ENCODE measurements at regions not wholly inside any gene's neighbourhood (a gene's known extent, or its start where the extent isn't known, plus 50 kb on each side); places are given as distances from the start of the nearest gene placed in this dataset.
"Not testable (repeated sequence)": the region's sequence is repeated elsewhere in the genome, so short reads cannot be mapped to it uniquely, and the experiment has no call there.

DNA sequence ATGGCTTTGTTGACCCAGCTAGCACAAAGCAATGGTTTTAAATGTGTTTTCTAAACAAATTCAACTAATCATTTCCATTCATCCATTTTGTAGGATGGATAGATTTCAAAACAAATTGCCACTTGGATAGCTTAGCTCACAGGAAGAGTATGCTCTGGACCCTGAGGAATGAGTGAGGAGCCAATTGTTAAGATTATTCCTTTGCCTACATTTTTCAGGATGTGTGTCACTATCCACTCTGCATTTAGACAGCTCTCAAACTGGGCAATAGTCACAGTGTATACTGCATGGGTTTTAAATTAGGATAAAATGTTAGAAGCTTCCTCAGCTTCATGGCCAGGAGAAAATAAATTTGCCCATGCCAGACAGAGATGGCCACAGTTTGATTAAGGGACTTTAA, 605.6 kb upstream of the TEX47 start:
- DNase-seq: no peak

DNA sequence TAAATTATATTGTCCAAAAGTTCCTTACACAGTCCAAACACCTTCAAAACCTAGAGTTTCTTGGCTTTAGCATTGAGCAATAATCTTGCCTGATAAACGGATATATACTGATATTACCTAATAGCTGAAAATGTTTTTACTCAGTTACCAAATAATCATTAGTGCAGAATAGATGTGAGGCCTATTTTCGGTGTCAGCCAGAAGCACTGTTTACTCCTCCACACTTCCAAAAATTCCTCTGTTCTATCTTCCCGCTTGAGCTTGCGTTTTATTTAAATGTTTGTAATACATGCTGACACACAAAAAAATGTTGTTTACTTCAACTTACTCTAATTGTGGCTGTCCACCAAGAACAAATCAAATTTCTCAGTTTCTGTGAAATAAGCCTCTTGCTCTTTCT, 606.2 kb upstream of the TEX47 start:
- DNase-seq: no peak

DNA sequence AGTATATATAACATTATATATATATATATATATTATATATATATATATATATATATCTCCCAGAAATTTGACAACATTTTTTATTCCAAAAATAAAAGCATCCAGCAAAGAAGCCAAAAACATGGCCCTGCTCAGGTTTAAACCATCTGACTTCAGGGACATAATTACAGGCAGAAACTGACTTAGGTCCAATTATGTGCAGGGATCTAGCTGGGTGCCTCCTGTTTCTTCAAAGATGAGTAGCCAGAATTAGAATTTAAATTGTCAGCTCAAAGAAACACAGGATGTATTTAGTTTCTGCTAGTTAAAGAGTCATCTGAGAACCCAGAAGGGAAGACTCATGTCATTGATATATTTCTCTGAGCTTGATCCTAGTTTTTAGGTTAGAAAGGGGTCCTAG, 656.4 kb upstream of the TEX47 start:
- no peak for DNase-seq

- DNase-seq: no peak
Observed at GRCh38 chr7:89456556-89456955, 661.0 kb upstream of the TEX47 start.

- no peak for DNase-seq
Observed at GRCh38 chr7:89458114-89458513, 662.6 kb upstream of the TEX47 start.

DNA sequence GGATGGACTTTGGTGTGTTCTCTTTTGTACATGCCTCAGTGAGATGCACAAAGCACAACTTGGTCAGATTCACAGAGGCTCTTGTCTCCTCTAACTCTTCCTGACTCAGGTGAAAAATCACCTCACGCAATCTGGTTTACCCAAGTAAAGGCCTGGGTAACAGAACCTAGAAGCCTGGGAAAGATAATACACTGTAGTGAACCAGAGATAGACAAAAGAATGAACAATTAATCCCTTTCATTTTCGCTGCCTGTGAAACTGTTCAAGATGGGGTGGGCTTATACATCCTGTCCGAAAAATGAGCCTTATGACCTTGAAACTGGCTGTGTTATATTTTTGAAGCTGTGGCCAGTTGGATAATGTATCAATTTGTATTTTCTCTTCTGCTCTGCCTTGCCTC, 678.9 kb upstream of the TEX47 start:
- DNase-seq: no peak

GRCh38 chr7:89477991-89478390, 676.3 kb upstream of the STEAP1 start:
- DNase-seq: no peak

- DNase-seq: no peak
Observed at GRCh38 chr7:89495704-89496103, 658.6 kb upstream of the STEAP1 start.

DNA sequence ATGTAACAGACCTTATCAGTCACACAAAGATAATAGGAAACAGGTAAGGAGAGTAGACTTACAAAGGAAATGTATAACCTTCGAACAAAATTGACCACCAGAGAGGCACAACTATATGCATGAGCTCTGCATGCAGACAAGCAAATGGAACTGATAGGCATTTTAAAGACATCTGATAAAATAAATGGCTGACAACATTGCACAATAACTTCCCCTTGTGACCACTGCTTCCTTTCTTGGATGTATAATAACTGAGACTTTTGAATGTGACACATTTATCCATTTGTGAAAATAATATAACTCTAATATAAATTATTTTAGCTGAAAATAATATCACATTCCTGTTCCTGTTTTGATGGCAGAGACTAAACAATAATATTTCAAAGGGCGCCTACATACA, 654.2 kb upstream of the STEAP1 start:
- DNase-seq: no peak

GRCh38 chr7:89503281-89503680, 651.0 kb upstream of the STEAP1 start:
- DNase-seq: no peak

DNA sequence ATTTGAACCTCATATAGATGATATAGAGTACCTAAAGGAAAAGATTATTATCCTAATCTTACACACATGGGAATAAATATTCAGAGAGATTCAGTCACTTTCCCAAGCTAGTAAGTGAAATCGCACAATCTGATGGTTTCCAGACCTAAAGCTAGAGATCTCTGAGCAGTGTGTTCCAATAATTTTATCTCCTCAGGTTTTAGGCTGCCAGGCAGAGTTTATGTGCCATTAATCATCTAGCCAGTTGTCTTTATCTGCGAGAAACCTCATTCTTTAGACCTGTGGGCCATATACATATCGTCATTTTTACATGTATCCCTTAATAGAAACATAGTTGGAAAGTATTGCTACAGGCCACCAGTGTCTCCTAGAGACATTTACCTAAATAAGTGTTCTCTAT, 647.2 kb upstream of the STEAP1 start:
- DNase-seq: no peak

GRCh38 chr7:89511900-89512299, 642.4 kb upstream of the STEAP1 start:
- DNase-seq: no peak

- DNase-seq: no peak
Observed at GRCh38 chr7:89514970-89515369, 639.3 kb upstream of the STEAP1 start.

- DNase-seq: no peak
Observed at GRCh38 chr7:89517815-89518214, 636.5 kb upstream of the STEAP1 start.

DNA sequence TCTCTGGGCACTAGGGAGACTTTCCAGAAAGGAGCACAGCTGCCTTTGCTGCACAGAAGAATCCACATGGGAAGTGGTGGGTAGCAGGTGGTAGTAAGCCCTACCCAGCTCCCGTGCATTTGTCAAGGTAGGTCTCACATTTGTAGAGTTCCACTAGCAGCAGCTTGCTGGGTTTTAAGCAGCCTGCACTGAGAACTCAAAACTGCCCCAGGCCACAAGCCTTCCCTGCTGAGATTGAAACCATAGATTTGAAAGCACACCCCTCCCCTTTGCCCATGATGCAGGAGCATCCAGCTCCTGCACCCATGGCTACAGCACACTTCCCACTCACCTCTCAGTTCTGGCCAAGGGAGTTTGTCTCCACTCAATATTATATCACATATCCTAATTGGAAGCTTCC, 604.5 kb upstream of the STEAP1 start:
- DNase-seq: no peak

DNA sequence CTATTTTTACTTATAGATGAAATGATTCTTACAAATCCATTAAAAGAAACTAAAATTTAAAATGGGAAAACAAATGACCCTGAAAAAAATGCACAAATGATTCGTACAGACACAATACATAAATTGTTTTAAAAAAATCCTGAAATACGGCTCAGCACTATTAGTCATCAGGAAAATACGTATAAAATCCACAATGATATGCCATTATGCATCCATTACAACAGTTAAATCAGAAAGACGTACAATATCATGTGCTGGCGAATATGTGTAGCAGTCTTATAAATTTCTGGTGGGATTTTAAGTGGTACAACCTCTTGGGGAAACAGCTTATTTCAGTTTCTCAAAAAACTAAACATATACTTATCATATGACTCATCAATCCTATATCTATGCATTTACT, 600.1 kb upstream of the STEAP1 start:
- DNase-seq: no peak

DNA sequence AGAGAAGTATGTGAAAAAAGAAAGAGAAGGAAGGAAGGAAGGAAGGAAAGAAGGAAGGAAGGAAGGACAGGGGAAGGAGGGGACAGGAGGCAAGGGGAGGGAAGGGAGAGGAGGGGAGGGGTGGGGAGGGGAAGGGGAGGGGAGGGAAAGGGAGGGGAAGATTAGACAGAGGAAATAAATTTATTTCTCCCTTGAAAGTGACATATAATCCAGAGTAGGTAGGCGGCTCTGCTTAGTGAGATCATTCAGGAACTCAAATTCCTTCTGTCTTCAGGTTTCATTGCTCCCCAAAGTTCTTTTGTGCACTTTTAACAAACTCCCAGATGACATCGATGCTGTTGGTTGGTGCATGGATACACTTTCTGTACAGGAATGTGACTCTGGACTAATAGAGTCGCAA, 594.7 kb upstream of the STEAP1 start:
- no peak for DNase-seq

GRCh38 chr7:89563597-89563996, 590.7 kb upstream of the STEAP1 start:
- DNase-seq: no peak

DNA sequence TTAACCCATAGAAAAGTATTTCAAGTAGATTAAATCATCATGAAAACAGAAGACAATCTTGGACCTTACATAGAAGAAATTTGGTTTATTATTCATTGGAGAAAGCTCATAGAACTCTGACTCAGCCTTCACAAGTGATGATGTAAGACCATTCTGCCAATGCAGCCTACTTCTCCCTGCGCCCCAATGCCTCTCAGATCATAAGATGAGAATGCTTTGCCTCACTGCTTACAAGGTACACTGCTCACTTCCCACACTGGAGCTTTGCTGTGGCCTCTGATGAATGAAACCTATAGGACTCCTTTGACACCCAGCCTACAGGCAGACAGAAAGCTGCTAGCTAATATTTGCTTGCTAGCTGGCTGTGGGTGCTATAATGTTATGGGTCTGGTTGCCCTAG, 569.4 kb upstream of the STEAP1 start:
- no peak for DNase-seq

DNA sequence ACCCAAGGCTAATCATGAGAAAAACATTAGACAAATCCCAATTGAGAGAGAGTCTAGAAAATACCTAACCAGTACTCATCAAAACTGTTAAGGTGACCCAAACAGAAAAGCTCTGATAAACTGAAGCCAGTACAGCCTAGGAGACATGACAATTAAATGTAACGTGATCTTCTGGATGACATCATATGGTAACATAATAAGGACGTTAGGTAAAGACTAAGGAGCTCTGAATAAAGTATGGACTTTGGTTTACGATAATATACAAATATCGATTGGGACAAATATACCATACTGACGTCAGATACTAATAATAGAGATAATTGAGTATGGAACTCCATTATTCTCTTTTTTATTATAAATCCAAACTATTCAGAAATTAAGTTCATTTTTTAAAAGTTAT, 561.1 kb upstream of the STEAP1 start:
- DNase-seq: no peak

GRCh38 chr7:89602984-89603383, 551.3 kb upstream of the STEAP1 start:
- no peak for DNase-seq

GRCh38 chr7:89605362-89605761, 548.9 kb upstream of the STEAP1 start:
- no peak for DNase-seq

- no peak for DNase-seq
Observed at GRCh38 chr7:89606511-89606910, 547.8 kb upstream of the STEAP1 start.

DNA sequence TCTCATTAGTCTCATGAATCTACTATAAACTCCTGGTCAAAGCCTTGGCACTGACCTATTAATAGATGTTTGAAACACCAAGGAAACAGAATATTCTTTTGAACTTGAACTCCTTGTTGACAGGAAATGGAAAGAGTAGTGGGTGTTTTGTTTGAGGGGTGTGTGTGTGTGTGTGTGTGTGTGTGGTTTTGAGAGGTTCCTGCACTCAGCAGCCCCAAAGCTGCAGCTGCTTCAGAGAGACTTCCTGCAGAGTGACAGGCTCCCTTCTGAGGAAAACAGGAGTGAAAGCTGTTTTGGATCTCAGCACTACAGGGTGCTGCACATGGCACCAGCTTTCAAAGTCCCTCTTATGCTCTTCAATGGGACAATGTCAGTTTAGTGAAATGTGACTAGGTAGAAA, 546.5 kb upstream of the STEAP1 start:
- DNase-seq: no peak

GRCh38 chr7:89616829-89617228, 537.4 kb upstream of the STEAP1 start:
- DNase-seq: not testable (repeated sequence)

- DNase-seq: peak; percentile 69 to 86
Observed at GRCh38 chr7:89618274-89618673, 536.0 kb upstream of the STEAP1 start.
